ENCODE measurements at regions not wholly inside any gene's neighbourhood (a gene's known extent, or its start where the extent isn't known, plus 50 kb on each side); places are given as distances from the start of the nearest gene placed in this dataset.

GRCh38 chrX:9087271-9088040 is 53.5 kb upstream of the FAM9B start:
- DNase-seq: no peak

GRCh38 chrX:9088896-9089295 is 55.0 kb upstream of the FAM9B start:
- no peak for DNase-seq

DNA sequence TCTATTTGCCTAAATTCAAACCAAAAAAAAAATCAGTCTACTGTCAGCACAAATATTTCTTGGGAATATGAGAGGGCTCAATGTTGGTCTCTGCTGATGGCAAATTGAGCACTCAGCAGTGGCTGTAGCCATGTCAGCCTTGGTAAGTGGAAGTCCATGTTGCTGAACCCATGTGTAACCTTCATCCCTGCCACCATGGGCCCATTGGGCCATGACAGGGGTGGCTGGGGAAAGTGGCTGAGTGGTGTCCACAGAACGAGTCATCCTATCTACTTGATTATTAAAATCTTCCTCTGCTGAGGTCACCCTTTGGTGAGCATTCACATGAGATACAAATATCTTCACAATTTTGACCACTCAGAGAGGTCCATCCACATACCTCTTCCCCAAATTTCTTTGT is 56.8 kb upstream of the FAM9B start:
- no peak for DNase-seq

GRCh38 chrX:9091258-9091657 is 57.3 kb upstream of the FAM9B start:
- DNase-seq: no peak

GRCh38 chrX:9102956-9103355 is 69.0 kb upstream of the FAM9B start:
- DNase-seq: no peak

DNA sequence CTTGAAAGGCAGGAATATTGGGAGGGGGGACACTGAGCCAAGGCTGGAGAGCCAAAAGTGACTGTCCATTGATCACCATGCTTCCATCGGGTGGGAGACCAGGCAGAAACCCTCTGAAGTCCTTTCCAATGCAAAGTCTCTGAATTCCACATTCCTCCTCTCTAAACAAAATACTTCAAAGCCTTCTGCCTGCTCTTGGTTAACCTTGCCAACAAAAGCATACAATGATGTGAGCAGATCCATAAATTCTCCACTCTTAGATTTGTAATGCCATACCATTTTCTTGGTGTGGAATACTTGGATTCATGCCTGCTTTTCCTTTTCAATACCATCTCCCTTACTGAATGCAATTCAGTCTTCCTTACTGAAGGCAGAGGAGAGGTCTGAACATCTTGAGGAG is 74.1 kb upstream of the FAM9B start:
- DNase-seq: no peak

- DNase-seq: no peak
Observed at GRCh38 chrX:9110808-9111207, 76.9 kb upstream of the FAM9B start.

- no peak for DNase-seq
Observed at GRCh38 chrX:9114245-9114644, 80.3 kb upstream of the FAM9B start.

DNA sequence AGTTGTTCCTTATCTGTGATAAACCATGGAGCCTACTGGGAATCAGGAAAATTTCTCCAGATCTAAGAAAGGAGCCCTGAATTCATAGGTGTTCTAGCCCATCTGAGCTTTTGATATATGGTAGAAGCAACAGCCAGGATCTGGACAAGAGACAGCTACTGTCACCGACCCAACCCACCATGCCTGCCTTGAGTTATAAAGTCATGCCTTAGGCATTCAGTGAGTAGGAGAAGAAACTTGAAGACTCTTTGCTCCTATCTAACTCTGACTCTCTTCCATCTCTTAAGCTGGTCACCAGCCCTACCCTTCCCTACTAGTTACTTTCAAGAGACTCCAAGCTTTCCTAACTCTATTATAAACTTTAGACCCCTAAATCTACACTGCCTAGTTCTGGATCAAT is 83.9 kb upstream of the FAM9B start:
- no peak for DNase-seq

- DNase-seq: no peak
Observed at GRCh38 chrX:9122519-9123245, 88.8 kb upstream of the FAM9B start.

GRCh38 chrX:9127986-9128385 is 94.1 kb upstream of the FAM9B start:
- DNase-seq: no peak

DNA sequence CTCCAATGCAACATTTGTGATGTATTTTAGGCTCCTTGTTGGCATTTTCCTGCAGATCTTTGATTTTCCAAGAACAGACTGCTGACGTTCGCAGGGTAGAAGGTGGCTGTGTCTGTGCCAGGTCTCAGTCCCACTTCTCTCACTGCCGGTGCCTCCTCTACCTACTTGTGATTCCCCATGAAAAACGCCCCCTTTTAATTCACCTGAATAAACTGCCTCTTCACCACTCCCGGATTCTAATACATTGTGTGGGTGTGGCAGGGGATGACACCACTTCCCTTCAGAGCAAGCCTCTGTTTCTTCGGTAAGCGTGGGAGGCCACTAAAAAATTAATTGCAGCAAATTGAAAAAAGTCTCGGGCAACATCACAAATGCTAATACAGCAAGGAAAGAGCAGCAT is 96.1 kb upstream of the FAM9B start:
- no peak for DNase-seq

DNA sequence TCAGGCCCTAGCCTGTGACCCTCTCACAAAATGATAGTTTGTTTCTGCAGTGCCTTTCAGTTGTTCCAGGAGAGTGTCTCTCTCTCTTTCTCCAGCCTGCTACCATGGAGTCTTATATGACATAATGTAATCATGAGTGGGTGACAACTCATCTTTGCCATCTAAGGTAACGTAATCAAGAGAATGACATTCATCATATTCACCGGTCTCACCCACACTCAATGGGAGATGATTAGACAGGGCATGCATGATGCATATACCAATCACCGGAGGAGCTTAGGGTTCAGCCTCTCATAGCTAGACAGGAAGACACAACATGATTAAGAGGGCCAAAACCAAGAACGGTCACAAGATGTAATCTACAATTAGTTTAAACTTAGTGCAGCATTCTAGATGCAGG is 97.1 kb upstream of the FAM9B start:
- DNase-seq: no peak

- no peak for DNase-seq
Observed at GRCh38 chrX:9132036-9132638, 98.2 kb upstream of the FAM9B start.

- no peak for DNase-seq
Observed at GRCh38 chrX:9133426-9133825, 99.5 kb upstream of the FAM9B start.

DNA sequence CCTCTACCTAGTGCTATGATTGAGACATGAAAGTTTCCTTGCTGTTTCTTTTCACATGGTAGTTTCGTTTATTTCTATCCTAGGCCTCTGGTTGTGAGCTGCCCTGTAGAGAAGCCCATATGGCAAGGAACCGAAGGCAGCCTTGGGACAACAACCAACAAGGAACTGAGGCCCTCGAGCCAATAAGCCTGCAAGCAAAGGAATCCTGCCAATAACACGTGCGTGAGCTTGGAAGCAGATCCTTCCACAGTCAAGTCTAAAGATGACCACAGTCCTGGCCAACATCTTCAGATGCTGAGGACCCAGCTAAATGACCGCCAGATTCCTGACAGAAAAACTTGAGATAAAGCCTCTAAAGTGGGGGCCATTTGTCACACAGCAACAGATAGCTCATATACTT is 100.4 kb upstream of the FAM9B start:
- no peak for DNase-seq

- DNase-seq: no peak
Observed at GRCh38 chrX:9135901-9136510, 102.1 kb upstream of the FAM9B start.

DNA sequence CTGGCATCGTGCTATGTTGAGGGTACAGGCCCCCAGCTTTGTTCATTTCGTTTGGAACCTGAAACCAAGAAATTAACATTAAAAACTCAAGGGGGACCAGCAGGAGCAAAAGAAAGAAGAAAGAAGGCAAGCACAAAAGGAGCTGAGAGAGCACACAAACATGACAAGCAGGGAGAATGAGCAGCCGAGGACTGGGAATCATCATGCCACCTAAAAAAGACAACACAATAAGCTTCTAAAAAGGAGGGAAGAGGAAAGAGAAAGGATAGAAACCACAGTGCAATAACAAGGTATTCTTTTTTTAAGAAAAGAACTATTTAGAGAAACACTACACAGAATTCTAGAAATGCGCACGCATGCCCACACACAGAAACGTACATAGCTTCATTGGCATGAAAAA is 103.2 kb upstream of the FAM9B start:
- no peak for DNase-seq

DNA sequence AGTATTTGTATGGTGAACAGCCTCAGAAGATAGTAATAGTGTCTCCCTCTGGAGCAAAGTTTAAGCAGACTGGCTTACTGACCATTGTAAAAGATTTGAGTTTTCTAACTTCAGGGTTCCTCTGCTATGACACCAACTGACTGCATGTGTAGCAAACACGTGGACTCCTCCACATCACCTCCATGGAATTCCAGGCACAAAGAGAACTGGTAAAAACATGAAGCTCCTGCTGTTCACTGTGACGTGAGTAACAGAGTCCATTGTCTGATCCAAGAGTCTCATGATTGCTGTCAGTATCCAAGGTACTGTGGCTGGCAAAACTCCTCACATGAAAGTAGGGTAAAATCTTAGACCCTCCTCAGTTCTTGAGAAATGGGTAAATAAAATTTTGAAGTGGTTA is 107.6 kb upstream of the FAM9B start:
- no peak for DNase-seq

- no peak for DNase-seq
Observed at GRCh38 chrX:9144701-9145241, 110.8 kb upstream of the FAM9B start.

DNA sequence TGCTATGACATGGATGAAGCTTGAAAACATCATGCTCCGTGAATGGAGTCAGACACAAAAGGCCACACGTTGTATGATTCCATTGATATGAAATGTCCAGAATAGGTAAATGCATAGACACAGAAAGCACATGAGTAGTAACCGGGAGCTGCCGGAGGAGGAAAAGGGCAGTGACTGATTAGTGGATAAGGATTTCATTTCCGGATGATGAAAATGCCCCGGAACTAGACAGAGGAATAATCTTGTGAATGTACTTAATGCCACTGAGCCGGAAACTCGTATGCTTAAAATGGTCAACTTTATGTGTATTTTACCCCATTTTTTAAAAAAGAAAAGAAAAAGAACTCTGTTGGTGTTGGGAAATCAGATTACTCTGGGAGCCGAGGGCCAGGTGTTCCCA is 112.7 kb upstream of the FAM9B start:
- no peak for DNase-seq

DNA sequence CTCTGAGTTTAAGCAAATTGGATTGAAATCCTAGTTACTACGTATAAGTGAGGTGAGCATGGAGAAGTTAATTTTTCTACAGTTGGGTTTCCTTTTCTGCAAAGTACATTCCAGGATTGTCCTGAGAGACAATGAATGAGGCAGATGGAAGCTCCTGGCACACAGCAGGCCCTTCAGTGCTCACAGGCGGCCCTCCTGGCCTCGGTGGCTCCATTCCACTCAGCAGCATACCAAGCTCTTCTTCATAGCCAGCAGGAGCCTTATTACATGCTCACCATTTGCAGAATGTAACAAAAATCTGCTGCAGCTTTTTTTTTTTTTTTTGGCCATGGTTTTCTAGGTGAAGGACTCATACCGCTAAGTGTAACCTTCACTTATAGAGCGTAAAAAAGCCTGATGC is 113.2 kb upstream of the FAM9B start:
- no peak for DNase-seq

DNA sequence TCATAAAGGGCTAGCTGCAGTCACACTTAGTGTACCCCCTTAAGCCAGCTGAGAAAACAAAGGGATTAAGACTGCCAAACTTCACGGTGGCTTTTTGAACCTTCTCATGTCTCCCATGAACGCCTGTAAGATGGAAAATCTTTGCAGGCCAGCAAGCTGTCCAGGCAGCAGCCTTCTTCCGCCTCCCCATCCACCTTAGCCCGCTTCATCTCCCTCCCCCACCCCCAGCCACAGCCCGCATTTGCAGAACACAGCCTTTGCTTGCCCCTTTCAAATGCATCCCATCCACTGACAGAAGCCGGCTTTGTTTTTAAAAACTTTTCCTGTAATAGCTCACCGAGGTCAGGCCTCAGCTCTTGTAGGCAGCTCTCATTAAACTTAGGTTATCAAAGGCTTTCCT is 113.8 kb upstream of the FAM9B start:
- DNase-seq: no peak
